BLaER1 treated with 17β-estradiol and CSF1 and Interleukin-3, amounts not matched to agents 10 nM and 100 nM (cell line): ENCODE measurements at regions not wholly inside any gene's neighbourhood (a gene's known extent, or its start where the extent isn't known, plus 50 kb on each side); places are given as distances from the start of the nearest gene placed in this dataset.

Source experiments
- H3K27ac ChIP-seq, 11 experiments: shearing (Covaris generic); formaldehyde crosslinking; 2 replicates each; pipeline ENCODE4 v1.8.1; 2022
- H3K27me3 ChIP-seq, 11 experiments: shearing (Covaris generic); formaldehyde crosslinking; 2 replicates each; pipeline ENCODE4 v1.8.1; 2022
- H3K36me3 ChIP-seq, 11 experiments: shearing (Covaris generic); formaldehyde crosslinking; 2 replicates each; pipeline ENCODE4 v1.8.1; 2022
- H3K4me1 ChIP-seq, 10 experiments: shearing (Covaris generic); formaldehyde crosslinking; 2 replicates each; pipeline ENCODE4 v1.8.1; 2022
- H3K4me2 ChIP-seq, 11 experiments: shearing (Covaris generic); formaldehyde crosslinking; 2 replicates each; pipeline ENCODE4 v1.8.1; 2022
- H3K4me3 ChIP-seq, 10 experiments: shearing (Covaris generic); formaldehyde crosslinking; 2 replicates each; pipeline ENCODE4 v1.8.1; 2022
- H3K9ac ChIP-seq, 11 experiments: shearing (Covaris generic); formaldehyde crosslinking; 2 replicates each; pipeline ENCODE4 v1.8.1; 2022
- H3K9me3 ChIP-seq, 11 experiments: shearing (Covaris generic); formaldehyde crosslinking; replicated peaks in 1 of 11; 2 replicates each; pipeline ENCODE4 v1.8.1; 2022
- H4K20me1 ChIP-seq, 11 experiments: shearing (Covaris generic); formaldehyde crosslinking; 2 replicates each; pipeline ENCODE4 v1.8.1; 2022
- Cebpa-rat ChIP-seq, 11 experiments: shearing (Covaris generic); IDR thresholded peaks; 2 replicates each; pipeline ENCODE4 v1.8.1; 2022

- H3K27me3 ChIP-seq: peaks cover 0 to 24% (median 7%) of the 10 kb centered on the region in 11 experiments; a peak in 6 of 22 replicates
- no peak overlapping the region for H3K9ac ChIP-seq
- no peak overlapping the region for H3K4me3 ChIP-seq
- peak overlapping the region; percentile 45 to 90 (median 75) for H3K4me2 ChIP-seq
- no peak for TF ChIP-seq Cebpa-rat (IDR thresholded peaks at IDR 0.05)
- peak overlapping the region in 1 of 11 experiments; percentile 4; a peak in 1 of 22 replicates for H3K27ac ChIP-seq
- no peaks in the 10 kb centered on the region for H3K9me3 ChIP-seq
- H4K20me1 ChIP-seq: peaks cover 0 to 8% (median 0%) of the 10 kb centered on the region in 11 experiments; a peak in 1 of 22 replicates
- H3K36me3 ChIP-seq: no peaks in the 10 kb centered on the region
- peaks cover 20 to 45% (median 33%) of the 10 kb centered on the region in 10 experiments for H3K4me1 ChIP-seq
Observed at GRCh38 chr19:28880735-28881401, 332.1 kb downstream of the UQCRFS1 start.

GRCh38 chr19:28878862-28879566 is 333.9 kb downstream of the UQCRFS1 start:
- Histone ChIP-seq H4K20me1 (peaks cover 0 to 8% (median 0%) of the 10 kb centered on the region in 11 experiments; a peak in 1 of 22 replicates), H3K27ac (no peak overlapping the region), H3K9me3 (no peaks in the 10 kb centered on the region), H3K4me2 (no peak overlapping the region), H3K4me1 (peaks cover 20 to 41% (median 33%) of the 10 kb centered on the region in 10 experiments), H3K36me3 (no peaks in the 10 kb centered on the region), H3K27me3 (peaks cover 0 to 22% (median 7%) of the 10 kb centered on the region in 11 experiments; a peak in 6 of 22 replicates), H3K9ac (no peak overlapping the region), H3K4me3 (no peak overlapping the region)
- no peak for TF ChIP-seq Cebpa-rat (IDR thresholded peaks at IDR 0.05)

GRCh38 chr19:28876609-28877123 is 336.3 kb downstream of the UQCRFS1 start:
- no peak overlapping the region for H3K4me2 ChIP-seq
- H3K4me3 ChIP-seq: no peak overlapping the region
- peaks cover 0 to 8% (median 0%) of the 10 kb centered on the region in 11 experiments; a peak in 1 of 22 replicates for H4K20me1 ChIP-seq
- peaks cover 14 to 23% (median 16%) of the 10 kb centered on the region in 10 experiments for H3K4me1 ChIP-seq
- H3K27ac ChIP-seq: no peak overlapping the region
- no peaks in the 10 kb centered on the region for H3K9me3 ChIP-seq
- H3K27me3 ChIP-seq: peaks cover 0 to 9% (median 0%) of the 10 kb centered on the region in 11 experiments; a peak in 1 of 22 replicates
- no peaks in the 10 kb centered on the region for H3K36me3 ChIP-seq
- H3K9ac ChIP-seq: no peak overlapping the region
- TF ChIP-seq Cebpa-rat (IDR thresholded peaks at IDR 0.05): no peak

- Histone ChIP-seq H3K36me3 (no peaks in the 10 kb centered on the region), H3K4me1 (peaks cover 0 to 9% (median 2%) of the 10 kb centered on the region in 10 experiments; a peak in 11 of 20 replicates), H4K20me1 (peaks cover 0 to 8% (median 0%) of the 10 kb centered on the region in 11 experiments; a peak in 1 of 22 replicates), H3K4me3 (no peak overlapping the region), H3K9me3 (no peaks in the 10 kb centered on the region), H3K27ac (no peak overlapping the region), H3K27me3 (no peaks in the 10 kb centered on the region), H3K9ac (no peak overlapping the region), H3K4me2 (peak overlapping the region in 4 of 11 experiments; percentile 8 to 15 (median 12); a peak in 3 of 22 replicates)
- no peak for TF ChIP-seq Cebpa-rat (IDR thresholded peaks at IDR 0.05)
Observed at GRCh38 chr19:28874742-28875141, 338.2 kb downstream of the UQCRFS1 start.

- H3K27me3 ChIP-seq: no peaks in the 10 kb centered on the region
Observed at GRCh38 chr19:28873301-28873700, 339.6 kb downstream of the UQCRFS1 start.

GRCh38 chr19:28871099-28871725 is 341.7 kb downstream of the UQCRFS1 start:
- Histone ChIP-seq H3K4me1 (peaks cover 0 to 19% (median 8%) of the 10 kb centered on the region in 10 experiments; a peak in 11 of 20 replicates), H4K20me1 (no peaks in the 10 kb centered on the region), H3K9me3 (no peaks in the 10 kb centered on the region), H3K36me3 (no peaks in the 10 kb centered on the region), H3K4me2 (no peak overlapping the region), H3K27me3 (no peaks in the 10 kb centered on the region; a peak in 1 of 22 replicates), H3K4me3 (no peak overlapping the region), H3K9ac (no peak overlapping the region), H3K27ac (no peak overlapping the region)
- TF ChIP-seq Cebpa-rat (IDR thresholded peaks at IDR 0.05): no peak

More at GRCh38 chr19:28873301-28873700, 339.6 kb downstream of the UQCRFS1 start:
- H3K9ac ChIP-seq: no peak overlapping the region
- peaks cover 0 to 19% (median 8%) of the 10 kb centered on the region in 10 experiments; a peak in 11 of 20 replicates for H3K4me1 ChIP-seq
- H3K4me3 ChIP-seq: no peak overlapping the region
- H3K9me3 ChIP-seq: no peaks in the 10 kb centered on the region
- no peak overlapping the region for H3K4me2 ChIP-seq
- H3K27ac ChIP-seq: no peak overlapping the region
- no peaks in the 10 kb centered on the region for H3K36me3 ChIP-seq
- H4K20me1 ChIP-seq: peaks cover 0 to 8% (median 0%) of the 10 kb centered on the region in 11 experiments; a peak in 1 of 22 replicates
- no peak for TF ChIP-seq Cebpa-rat (IDR thresholded peaks at IDR 0.05)

- Histone ChIP-seq H3K36me3 (no peaks in the 10 kb centered on the region), H4K20me1 (no peaks in the 10 kb centered on the region), H3K27me3 (no peaks in the 10 kb centered on the region; a peak in 2 of 22 replicates), H3K9me3 (no peaks in the 10 kb centered on the region), H3K9ac (no peak overlapping the region), H3K27ac (no peak overlapping the region), H3K4me3 (no peak overlapping the region), H3K4me2 (peak overlapping the region in 8 of 11 experiments; percentile 29 to 66 (median 48); a peak in 13 of 22 replicates), H3K4me1 (peaks cover 0 to 15% (median 8%) of the 10 kb centered on the region in 10 experiments; a peak in 11 of 20 replicates)
- TF ChIP-seq Cebpa-rat (IDR thresholded peaks at IDR 0.05): no peak
Observed at GRCh38 chr19:28869459-28869858, 343.5 kb downstream of the UQCRFS1 start.

- Histone ChIP-seq H3K36me3 (no peaks in the 10 kb centered on the region), H3K9me3 (no peaks in the 10 kb centered on the region), H3K4me3 (no peak overlapping the region), H3K9ac (no peak overlapping the region), H4K20me1 (no peaks in the 10 kb centered on the region), H3K27ac (no peak overlapping the region), H3K27me3 (no peaks in the 10 kb centered on the region; a peak in 2 of 22 replicates), H3K4me1 (peaks cover 0 to 16% (median 8%) of the 10 kb centered on the region in 10 experiments; a peak in 11 of 20 replicates), H3K4me2 (peak overlapping the region in 4 of 11 experiments; percentile 42 to 66 (median 54); a peak in 5 of 22 replicates)
- TF ChIP-seq Cebpa-rat (IDR thresholded peaks at IDR 0.05): no peak
Observed at GRCh38 chr19:28868836-28869235, 344.1 kb downstream of the UQCRFS1 start.
